Globus pallidus (tissue), 1 donor: ENCODE measurements at regions not wholly inside any gene's neighbourhood (a gene's known extent, or its start where the extent isn't known, plus 50 kb on each side); places are given as distances from the start of the nearest gene placed in this dataset.
"Not testable (repeated sequence)": the region's sequence is repeated elsewhere in the genome, so short reads cannot be mapped to it uniquely, and the experiment has no call there.

Experiments used
- DNase-seq: peaks from one replicate; pipeline ENCODE4 v3.0.0-alpha.2; 2015; ENCODE audit warnings: low spot score

DNA sequence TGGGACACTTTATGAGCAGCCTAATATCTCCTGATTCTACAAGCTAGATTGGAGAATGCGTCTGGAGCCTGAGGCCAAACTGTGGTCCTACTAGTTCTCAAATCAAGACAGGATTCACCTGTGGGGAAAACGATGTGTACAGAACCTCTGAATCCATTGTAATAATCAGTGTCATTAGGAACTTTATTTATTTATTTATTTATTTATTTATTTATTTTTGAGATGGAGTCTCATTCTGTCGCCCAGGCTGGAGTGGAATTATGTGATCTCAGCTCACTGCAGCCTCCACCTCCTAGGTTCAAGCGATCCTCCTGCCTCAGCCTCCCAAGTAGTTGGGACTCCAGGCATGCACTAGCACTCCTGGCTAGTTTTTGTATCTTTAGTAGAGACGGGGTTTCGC, 52.6 kb upstream of the KIF26B start:
- not testable (repeated sequence) for DNase-seq

DNA sequence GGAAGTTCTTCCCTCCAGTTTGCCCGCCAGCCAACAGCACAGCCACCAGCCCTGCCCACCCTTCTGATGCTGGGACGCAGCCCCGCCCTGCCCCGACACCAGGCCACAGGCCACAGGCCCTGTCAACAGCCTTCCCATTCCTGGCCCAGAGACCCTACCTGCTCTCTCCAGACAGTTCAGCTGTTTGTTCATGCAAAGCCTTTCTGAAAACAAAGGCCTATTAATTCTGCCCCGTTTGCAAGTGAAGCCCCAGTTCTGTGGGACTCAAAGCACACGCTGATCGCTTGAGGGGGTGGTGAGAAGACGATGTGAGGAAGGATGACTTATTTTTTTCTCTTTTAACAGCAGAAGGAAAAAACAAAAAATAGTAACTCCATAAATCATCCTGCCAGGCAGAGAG, 55.4 kb upstream of the KIF26B start:
- DNase-seq = peak; percentile 59

DNA sequence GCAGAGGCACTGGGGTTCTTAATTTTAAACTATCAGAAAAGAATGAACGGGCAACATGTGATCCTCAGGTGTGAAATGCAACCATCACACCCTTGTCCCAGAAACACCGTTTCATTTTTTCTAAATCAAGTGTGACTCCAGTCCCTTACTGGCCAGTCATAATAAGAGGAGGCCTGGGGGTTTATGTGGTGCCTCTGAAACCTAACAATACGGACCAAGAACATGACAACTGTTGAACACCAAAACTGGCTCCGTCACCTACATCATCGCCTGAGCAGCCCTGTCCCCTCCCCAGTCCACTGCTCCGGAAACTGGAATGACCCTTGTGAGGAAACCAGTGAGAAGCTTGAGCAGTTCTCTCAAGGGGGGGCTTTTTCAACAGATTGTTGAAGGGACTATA, 55.9 kb upstream of the KIF26B start:
- no peak for DNase-seq

DNA sequence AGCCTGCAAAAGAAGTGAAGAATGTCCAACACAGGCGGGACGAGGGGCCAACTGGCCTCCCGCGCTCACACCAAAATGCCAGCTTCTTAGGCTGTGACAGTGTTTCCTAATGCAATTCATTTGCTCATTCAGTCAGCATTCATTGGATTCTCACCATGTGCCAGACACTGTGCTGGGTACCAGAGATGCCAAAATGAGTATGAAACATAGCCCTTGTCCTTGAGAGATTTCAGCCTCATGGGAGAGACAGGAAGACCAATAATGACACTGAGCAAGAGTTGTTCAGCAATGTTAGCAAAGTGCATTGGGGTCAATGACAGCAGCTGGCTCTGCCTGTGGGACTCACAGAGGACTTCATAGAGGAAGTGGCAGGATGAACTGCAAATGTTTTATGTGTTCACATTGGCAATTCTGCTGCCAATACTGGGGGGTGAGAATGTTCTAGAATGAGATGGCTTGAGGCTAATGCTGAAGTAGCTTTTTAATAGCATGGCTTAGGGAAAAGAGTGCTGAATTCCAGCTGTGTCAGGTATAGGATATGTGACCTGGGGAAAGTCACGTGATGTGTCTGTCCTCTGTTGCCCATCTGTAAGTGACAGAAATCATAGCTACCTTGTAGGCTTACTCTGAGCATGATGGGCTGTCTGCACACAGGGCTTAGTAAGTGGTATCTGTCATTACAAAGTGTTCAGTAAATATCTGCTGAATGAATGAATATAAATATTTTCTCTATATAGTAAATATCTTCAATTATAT, 58.3 kb upstream of the KIF26B start:
- DNase-seq = peak; percentile 50

DNA sequence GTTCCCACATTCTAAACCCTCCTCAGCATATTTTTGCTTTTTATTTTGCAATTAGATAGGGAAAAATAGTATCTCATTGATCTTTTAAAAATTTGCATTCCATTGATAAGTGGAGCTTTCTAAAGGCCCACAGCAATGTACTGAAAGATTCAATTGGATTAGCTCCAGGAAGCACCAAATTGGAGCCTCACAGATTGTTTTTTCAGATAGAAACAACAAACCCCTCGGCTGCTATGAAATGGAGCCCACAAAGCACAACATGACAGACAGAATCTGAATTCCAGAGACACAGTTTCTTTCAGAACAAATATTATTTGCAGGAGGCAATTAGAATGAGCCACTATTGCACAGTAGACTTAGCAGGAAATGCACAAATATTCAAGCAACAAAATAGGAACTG, 58.9 kb upstream of the KIF26B start:
- no peak for DNase-seq

DNA sequence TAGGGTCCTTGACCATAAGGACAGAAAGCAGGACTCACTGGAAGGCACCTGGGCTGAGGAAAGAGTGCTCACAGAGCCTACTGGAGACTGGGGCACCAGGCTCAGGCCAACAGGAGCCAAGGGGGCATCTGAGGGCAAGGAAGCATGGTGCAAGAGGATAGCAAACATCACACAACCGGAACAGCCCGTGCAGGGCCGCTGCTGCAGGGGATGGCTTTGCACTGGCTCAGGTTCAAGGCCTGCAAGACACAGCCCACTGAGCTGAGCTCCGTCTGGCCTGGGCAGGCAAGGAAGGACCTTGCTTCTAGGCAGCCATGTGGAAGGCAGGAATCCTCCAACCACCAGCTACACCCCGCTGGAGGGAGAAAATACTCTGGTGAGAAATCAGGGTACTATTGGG, 59.8 kb upstream of the KIF26B start:
- DNase-seq = no peak

DNA sequence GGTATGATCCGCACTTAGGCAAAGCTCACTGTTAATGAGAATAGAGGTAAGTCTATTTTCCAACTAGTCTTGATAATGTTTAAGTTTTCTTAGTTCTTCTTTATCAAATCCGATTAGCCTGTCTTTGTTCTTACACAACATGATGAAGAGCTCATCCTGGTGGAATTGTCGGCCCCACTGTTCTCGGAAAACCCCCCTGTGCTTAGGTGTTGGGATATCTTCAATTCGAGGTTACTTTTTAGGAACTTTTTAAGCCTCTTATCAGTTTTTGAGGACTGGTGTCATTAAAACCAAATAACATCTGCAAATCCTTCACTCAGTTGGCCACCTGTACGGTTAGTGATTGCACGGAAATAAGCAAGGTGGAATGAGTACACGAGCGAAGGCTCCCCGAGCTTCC, 60.7 kb upstream of the KIF26B start:
- no peak for DNase-seq

DNA sequence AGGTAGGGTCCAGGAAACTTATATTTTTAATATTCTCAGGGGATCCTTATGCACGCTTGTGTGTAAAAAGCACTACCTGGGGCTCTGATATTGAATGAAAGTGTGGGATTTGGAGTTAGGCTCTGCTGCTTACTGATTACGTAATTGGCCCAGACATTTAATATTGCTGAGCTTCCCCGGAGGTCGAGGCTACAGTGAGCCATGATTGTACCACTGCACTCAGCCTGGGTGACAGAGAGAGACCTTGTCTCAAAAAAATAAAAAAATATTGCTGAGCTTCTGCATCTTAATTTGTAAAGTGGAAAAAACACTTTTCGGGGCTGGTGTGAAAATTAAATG, 62.2 kb upstream of the KIF26B start:
- DNase-seq = no peak

DNA sequence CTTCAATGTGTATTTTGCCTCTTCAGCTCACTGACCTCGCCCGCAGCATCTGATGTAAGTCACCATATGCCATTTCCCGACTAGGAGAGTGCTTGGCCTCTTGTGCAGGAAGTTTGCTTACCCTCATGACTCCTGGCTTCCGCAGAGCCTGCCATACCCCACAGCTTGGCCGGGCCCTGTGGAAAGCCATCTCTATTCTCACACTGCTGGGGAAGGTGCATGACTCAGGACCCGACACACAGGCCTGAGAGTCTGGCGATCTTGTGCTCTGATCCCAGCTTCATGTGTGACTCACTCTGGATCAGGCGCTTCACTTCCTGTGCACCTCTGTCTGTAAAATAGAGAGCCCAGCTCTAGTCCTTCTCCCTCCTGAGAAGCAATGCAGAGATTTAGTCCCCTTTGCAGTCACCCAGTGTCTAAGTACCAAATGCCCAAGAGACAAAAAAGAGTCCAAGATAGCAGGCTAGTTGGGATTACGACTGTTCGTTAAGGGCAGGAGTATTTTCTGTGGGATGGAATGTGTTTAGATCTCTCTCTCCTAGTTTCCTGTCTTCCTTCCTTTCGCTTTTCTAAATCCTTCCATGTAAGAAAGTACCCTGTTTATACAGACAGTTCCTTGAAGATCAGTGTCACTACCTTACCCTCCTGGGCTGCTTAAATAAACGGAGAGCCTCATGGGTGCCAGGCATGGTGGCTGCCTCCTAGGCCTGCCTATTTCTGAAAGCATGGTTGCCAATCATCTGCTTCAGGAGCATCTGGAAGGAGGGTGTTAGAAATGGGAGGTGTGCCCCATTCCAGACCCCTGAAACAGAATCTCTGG, 62.8 kb upstream of the KIF26B start:
- DNase-seq = no peak

DNA sequence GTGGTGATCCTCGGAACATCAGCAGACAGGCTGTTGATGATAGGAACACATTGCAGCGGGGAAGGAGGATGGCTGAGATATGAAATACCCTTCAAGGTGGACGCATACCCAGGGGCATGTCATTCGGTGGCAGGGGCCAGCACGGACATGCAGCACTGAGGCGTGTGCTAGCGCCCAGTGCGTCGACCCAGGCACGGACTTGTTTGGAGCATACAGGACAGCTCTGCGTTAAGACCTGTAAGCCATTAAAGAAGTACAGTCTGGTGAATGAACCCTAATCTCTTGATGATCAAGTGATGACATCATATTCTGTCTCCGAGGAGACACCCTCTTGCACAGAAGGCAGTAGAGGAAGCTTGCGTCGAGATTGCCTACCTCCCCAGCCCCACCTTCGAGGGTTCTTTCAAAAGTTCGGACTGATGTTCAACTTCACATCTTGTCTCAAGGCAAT, 63.6 kb upstream of the KIF26B start:
- no peak for DNase-seq

DNA sequence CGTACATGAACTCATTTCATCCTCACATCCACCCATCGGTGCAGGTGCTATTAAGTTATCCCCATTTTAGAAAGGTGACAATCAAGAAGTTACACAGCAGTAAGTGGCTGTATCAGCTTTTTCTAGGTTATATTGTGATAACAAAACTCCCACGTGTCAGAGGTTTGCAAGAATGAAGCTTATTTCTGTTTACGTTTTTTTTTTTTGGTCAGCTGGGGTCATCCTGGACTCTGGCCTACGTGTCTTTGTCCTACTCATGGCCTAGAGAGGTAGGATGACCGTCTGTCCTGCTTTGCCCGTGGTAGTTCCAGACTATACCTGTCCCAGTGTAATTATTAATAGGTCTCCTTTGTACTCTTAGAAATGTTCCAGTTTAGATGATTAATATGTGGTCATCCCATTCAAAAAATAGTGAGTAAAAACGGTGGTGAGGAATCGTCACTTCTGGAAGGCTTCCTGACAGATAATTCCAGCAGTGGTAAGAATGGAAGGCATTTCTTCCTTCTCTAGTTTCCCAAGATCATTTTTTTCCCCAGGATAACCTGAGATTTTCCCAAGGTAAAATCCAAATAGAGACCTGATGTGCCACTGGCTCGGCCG, 64.2 kb upstream of the KIF26B start:
- DNase-seq = no peak

DNA sequence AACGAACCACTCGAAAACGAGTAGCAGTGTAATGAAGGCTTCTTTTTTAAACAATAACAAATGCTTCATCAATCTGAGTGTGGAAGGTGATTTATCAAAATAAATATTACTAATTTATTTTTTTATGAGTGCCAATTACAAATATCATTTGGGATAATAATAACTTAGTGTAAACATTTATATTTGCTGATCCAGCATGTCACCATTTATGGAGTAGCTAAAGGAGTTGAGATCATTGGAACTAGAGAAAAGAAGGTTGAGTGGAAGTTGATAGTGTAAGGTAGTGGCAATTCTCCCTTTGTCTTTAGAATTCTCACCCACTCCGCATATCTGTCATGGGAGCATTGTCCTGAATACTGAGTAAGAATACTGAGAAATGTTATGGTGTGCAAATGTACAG, 67.1 kb upstream of the KIF26B start:
- DNase-seq = no peak

DNA sequence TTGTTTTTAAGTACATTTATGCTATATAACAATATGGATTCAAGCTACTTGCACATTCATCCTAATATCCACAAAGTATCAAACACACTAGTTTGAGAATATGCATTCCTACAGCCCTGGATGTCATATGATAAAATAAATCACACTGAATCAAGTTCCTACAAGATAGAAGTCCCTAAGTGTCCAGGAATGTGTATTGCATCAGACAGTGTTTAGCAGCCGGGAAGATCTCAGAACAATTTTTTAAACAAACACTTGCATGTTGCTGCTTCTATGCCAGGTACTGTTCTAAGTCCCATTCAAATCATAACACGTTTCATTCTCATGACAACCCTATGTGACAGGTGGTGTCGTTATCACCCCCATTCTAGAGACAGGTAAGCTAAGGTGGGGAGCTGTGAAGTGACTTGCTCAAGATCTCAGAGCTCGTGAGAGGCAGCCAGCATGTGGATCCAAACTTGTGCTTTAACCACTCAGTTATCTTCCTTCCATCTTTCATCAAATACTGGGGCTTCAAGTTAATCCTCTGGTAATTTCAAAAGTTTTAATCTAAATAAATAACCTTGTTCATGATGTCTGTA, 68.3 kb upstream of the KIF26B start:
- DNase-seq = no peak

DNA sequence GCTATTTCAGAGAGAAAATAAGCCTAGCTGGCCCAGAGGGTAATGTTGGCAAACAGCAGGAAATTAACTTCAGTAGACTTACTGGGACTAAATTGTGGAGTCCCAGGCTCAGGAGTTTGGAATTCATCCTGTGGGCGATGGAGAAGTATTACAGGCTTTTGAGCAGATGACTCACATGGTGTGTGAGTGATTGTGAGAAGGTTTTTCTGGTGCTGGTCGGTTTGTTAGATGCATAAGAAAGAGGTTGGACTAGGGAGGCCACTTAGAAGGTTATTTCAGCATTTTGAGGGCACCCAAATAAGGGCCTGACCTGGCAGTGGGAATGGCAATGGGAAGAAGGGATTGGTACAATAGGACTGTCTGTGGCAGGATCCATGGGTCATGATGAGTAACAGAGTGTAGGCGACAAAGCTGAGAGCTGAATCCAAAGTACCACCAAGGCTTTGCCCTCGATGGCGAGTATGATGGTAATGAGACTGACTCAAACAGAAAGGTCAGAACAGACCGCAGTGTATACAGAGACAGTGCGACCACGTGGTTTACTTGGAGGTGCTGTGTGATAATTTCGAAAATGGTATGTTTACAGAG, 69.2 kb upstream of the KIF26B start:
- no peak for DNase-seq

DNA sequence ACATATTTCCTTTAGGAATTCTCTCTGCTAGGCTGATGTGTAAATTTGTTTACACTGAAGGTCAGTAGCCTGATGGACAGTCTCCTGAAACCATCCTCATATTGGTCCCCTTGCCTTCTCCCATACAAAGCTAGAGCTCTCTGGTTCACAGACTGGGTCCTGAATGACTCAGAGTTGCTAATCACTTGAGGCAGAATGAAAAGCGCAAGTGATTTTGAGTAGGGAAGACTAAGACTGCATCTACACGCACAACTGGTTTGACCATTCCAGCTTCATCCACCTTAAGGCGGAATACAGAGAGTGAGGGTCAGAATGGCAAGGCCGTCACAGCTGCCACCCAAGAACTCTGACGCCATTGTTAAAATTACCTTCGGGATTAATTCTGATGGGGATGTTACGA, 70.2 kb upstream of the KIF26B start:
- no peak for DNase-seq

DNA sequence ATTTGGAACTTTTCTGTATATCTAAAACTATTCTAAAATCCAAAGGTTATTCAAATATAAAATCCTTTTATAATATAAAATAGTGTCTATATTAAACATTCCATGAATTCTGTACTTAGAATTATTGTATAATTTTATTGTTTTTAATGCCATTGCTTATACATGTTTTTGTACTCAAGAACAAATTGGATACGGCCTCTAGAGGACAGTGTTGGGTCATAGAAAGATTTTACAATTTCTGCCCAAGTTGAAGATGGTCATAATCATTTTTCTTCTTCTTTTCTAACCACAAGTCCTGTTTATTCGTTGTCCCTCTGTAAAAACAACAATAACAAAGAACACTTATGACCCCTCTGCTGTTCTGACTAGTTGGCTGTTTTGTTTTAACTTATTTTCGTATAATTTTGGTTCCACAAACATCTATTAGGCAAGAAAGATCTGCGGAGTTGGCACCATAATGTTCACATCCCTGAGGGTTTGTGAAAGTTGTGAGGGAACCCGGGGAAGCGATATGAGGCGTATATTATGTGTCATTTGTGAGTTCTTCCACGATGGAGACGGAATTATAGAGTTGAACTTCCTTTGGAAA, 75.7 kb upstream of the KIF26B start:
- peak; percentile 38 for DNase-seq

DNA sequence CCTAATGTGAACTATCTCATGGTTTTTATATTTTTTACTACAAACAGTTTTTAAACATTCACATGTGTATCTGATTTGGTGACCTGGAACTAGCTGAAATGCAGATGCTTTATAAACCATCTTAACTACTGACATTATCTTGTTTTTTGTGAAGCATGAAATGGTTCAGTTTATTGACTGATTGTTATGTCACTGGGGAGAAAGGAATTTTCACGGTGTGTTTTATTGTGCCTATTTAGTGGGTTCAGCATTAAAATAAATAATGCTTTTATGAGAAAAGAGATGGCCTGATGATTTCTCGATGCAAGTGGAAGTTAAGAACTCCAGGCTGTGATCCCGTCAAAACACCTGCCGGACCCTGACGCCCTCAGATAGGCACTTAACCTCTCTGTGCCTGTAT, 79.9 kb upstream of the KIF26B start:
- no peak for DNase-seq

DNA sequence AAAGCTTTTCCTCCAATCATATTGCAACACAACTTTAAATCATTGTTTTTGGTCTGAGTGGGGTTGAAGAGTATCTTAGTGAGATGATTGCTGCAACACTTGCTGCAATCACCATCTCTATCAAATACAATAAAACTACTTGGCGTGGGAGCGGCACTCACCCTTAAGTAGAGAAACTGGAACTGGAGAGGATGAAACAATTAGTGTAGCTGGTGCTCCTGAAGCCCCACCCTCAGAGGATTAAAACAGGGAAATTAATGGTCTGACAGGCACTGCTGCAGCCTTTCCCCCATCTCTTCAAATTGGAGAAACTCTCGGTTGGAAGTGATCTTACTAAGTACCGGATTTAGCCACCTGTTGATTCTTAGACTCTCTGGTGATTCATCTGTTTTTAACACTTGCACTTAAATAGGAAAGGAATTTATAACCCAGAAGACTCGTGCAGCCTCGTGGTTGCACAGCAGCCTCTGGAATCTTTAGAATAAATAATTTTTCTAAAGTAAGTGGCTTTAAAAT, 80.5 kb upstream of the KIF26B start:
- DNase-seq = no peak

DNA sequence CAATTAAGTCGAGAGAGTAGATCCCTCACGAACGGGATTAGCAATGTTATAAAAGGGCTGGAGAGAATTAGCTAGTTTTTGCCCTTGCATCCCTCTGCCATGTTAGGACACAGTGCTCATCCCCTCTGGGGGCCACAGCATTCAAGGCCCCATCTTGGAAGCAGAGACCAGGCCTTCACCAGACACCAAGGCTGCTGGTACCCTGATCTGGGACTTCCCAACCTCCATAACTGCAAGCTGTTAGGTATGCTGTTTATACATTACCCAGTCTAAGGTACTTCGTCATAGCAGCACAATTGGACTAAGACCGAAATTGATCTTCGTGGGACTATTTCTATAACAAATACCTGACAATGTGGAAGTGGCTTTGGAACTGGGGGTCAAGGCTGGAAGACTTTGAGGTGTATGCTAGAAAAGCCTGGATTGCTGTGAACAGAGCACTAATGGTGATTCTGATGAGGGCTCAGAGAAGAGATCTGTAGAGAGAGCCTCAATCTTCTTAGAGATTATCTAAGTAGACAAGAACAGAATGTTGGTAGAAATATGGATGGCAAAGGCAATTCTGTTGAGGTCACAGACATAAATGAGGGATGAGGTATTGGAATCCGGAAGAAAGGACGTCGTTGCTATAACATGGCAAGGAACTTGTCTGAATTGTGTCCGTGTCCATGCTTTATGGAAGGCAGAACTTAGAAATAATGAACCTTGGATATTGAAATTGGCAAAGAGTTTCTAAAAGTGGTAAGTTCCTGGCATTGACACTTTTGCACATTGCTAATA, 83.8 kb upstream of the KIF26B start:
- no peak for DNase-seq

DNA sequence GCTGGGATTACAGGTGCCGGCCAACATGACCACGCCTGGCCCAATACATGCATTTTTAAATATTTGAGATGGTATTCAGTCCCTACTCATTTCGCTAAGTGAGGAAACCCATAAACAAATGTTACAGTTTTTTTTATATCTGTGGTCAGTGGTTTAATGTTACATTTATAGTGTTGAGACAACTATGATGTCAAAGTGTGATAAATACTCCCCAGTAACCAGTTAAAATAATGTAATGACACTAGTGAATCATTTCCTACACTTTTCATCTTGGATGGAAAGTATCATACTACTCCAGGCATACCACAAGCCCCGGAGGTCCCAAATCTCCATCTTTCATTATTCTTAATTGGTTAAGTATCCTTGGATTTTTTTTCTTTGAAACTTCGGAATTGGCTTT, 87.5 kb upstream of the KIF26B start:
- no peak for DNase-seq

DNA sequence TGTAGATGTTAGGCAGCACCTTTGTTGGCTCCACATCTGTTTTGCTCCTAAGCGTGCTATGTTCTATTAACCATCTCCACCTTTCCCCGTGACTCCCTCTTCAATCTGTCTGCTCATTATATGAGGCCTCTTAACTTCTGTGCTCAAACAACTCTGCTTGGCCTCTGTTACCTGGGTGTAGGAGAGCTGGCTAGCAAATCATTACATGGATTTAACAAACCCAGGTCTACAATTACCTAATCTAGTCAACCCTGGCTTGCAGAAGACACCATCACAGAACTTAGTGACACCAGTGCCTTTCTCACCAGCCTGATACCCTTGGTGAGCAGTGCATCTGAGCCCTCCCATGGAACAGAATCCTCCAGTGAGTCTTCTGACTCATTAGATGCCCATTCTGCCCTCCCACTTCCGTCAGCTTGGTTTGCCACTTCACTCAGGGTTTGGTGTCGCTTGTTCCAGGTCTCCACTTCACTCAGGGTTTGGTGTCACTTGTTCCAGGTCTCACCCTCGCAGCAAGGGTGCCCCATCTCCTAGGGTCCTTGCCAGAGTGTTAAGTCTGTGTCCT, 92.0 kb upstream of the KIF26B start:
- no peak for DNase-seq
